Urinary bladder (tissue), 3 donors: ENCODE measurements at regions not wholly inside any gene's neighbourhood (a gene's known extent, or its start where the extent isn't known, plus 50 kb on each side); places are given as distances from the start of the nearest gene placed in this dataset.

Experiments used
- DNase-seq: peaks from one replicate; pipeline ENCODE4 v3.0.0-alpha.2; 2015; ENCODE audit errors: extremely low spot score
- H3K27ac ChIP-seq: one replicate; pipeline ENCODE4 v1.5.1; 2013; ENCODE audit warnings: low read depth, mild to moderate bottlenecking, moderate library complexity
- H3K36me3 ChIP-seq: one replicate; pipeline ENCODE4 v1.6.1; 2013; ENCODE audit warnings: mild to moderate bottlenecking, moderate library complexity; ENCODE audit not compliant: insufficient read depth
- H3K4me1 ChIP-seq: one replicate; pipeline ENCODE4 v1.6.1; 2013; ENCODE audit warnings: mild to moderate bottlenecking, moderate library complexity; ENCODE audit not compliant: insufficient read depth
- H3K4me3 ChIP-seq: one replicate; pipeline ENCODE4 v1.5.1; 2013; ENCODE audit warnings: low read depth, low read length
- WGBS: extraction: QIAGEN DNeasy Blood & Tissue Kit; methylation state at CpG from one replicate; pipeline ENCODE4 v1.1.7; 2013; 5-methylcytosine and 5-hydroxymethylcytosine counted together
- donor health status: healthy with polysubstance abuse.
- donor health status: healthy.

GRCh38 chr2:236855176-236855865, 230.4 kb upstream of the COPS8 start:
- 86% methylated on average over 9 of the region's 9 CpGs for WGBS

GRCh38 chr2:236855866-236856847, 229.5 kb upstream of the COPS8 start:
- H3K4me3 ChIP-seq: no peak overlapping the region
- WGBS: 70% methylated on average over 22 of the region's 22 CpGs

More at GRCh38 chr2:236855176-236855865, 230.4 kb upstream of the COPS8 start:
- Histone ChIP-seq H3K27ac (no peak overlapping the region), H3K36me3 (no peaks in the 10 kb centered on the region), H3K4me3 (no peak overlapping the region), H3K4me1 (no peaks in the 10 kb centered on the region)
- no peak for DNase-seq

GRCh38 chr2:236856848-236857235, 228.8 kb upstream of the COPS8 start:
- no peaks in the 10 kb centered on the region for H3K36me3 ChIP-seq
- H3K27ac ChIP-seq: no peak overlapping the region
- no peak for DNase-seq
- WGBS: 82% methylated on average over 3 of the region's 3 CpGs
- H3K4me3 ChIP-seq: no peak overlapping the region
- H3K4me1 ChIP-seq: no peaks in the 10 kb centered on the region

More at GRCh38 chr2:236855866-236856847, 229.5 kb upstream of the COPS8 start:
- Histone ChIP-seq H3K36me3 (no peaks in the 10 kb centered on the region), H3K4me1 (no peaks in the 10 kb centered on the region), H3K27ac (no peak overlapping the region)
- no peak for DNase-seq

- DNase-seq: no peak
- no peak overlapping the region for H3K4me3 ChIP-seq
- no peaks in the 10 kb centered on the region for H3K36me3 ChIP-seq
- H3K4me1 ChIP-seq: no peaks in the 10 kb centered on the region
- H3K27ac ChIP-seq: no peak overlapping the region
- WGBS: 72% methylated on average over 10 of the region's 10 CpGs
Observed at GRCh38 chr2:236857246-236857645, 228.4 kb upstream of the COPS8 start.

GRCh38 chr2:236857781-236858180, 227.9 kb upstream of the COPS8 start:
- no peaks in the 10 kb centered on the region for H3K36me3 ChIP-seq
- H3K4me1 ChIP-seq: no peaks in the 10 kb centered on the region
- no peak for DNase-seq
- H3K27ac ChIP-seq: no peak overlapping the region
- WGBS: 95% methylated on average over 7 of the region's 7 CpGs
- H3K4me3 ChIP-seq: no peak overlapping the region

- no peaks in the 10 kb centered on the region for H3K36me3 ChIP-seq
- H3K4me3 ChIP-seq: no peak overlapping the region
- H3K27ac ChIP-seq: no peak overlapping the region
- H3K4me1 ChIP-seq: no peaks in the 10 kb centered on the region
- 88% methylated on average over 5 of the region's 5 CpGs for WGBS
- DNase-seq: no peak
Observed at GRCh38 chr2:236858661-236859060, 227.0 kb upstream of the COPS8 start.

- DNase-seq: no peak
- Histone ChIP-seq H3K27ac (no peak overlapping the region), H3K4me1 (no peaks in the 10 kb centered on the region), H3K4me3 (no peak overlapping the region), H3K36me3 (no peaks in the 10 kb centered on the region)
- WGBS: 74% methylated on average over 7 of the region's 7 CpGs
Observed at GRCh38 chr2:236859908-236860307, 225.8 kb upstream of the COPS8 start.

- no peak for DNase-seq
- 87% methylated on average over 8 of the region's 8 CpGs for WGBS
- Histone ChIP-seq H3K4me3 (no peak overlapping the region), H3K27ac (no peak overlapping the region), H3K36me3 (no peaks in the 10 kb centered on the region), H3K4me1 (no peaks in the 10 kb centered on the region)
Observed at GRCh38 chr2:236861196-236861875, 224.4 kb upstream of the COPS8 start.

GRCh38 chr2:236861944-236862343, 223.7 kb upstream of the COPS8 start:
- Histone ChIP-seq H3K27ac (no peak overlapping the region), H3K4me1 (no peaks in the 10 kb centered on the region), H3K4me3 (no peak overlapping the region), H3K36me3 (no peaks in the 10 kb centered on the region)
- no peak for DNase-seq
- WGBS: 91% methylated on average over 2 of the region's 2 CpGs

GRCh38 chr2:236862526-236862925, 223.2 kb upstream of the COPS8 start:
- Histone ChIP-seq H3K4me1 (no peaks in the 10 kb centered on the region), H3K27ac (no peak overlapping the region), H3K4me3 (no peak overlapping the region), H3K36me3 (no peaks in the 10 kb centered on the region)
- DNase-seq: no peak
- WGBS: 86% methylated on average over 2 of the region's 2 CpGs

- DNase-seq: no peak
- Histone ChIP-seq H3K27ac (no peak overlapping the region), H3K36me3 (no peaks in the 10 kb centered on the region), H3K4me3 (no peak overlapping the region), H3K4me1 (no peaks in the 10 kb centered on the region)
- 89% methylated on average over 9 of the region's 9 CpGs for WGBS
Observed at GRCh38 chr2:236862961-236863728, 222.5 kb upstream of the COPS8 start.

- H3K27ac ChIP-seq: no peak overlapping the region
- DNase-seq: no peak
- WGBS: 97% methylated on average over 5 of the region's 5 CpGs
- H3K36me3 ChIP-seq: no peaks in the 10 kb centered on the region
- H3K4me1 ChIP-seq: no peaks in the 10 kb centered on the region
- H3K4me3 ChIP-seq: no peak overlapping the region
Observed at GRCh38 chr2:236863729-236864126, 222.0 kb upstream of the COPS8 start.

- H3K36me3 ChIP-seq: no peaks in the 10 kb centered on the region
- DNase-seq: no peak
- no peak overlapping the region for H3K4me3 ChIP-seq
- H3K27ac ChIP-seq: no peak overlapping the region
- H3K4me1 ChIP-seq: no peaks in the 10 kb centered on the region
- 96% methylated on average over 2 of the region's 2 CpGs for WGBS
Observed at GRCh38 chr2:236865052-236865451, 220.6 kb upstream of the COPS8 start.
